ENCODE measurements at regions not wholly inside any gene's neighbourhood (a gene's known extent, or its start where the extent isn't known, plus 50 kb on each side); places are given as distances from the start of the nearest gene placed in this dataset.
"Not testable (repeated sequence)": the region's sequence is repeated elsewhere in the genome, so short reads cannot be mapped to it uniquely, and the experiment has no call there.

- TF ChIP-seq POU2F2, POLR2AphosphoS5 (IDR thresholded peaks at IDR 0.05; ENCODE audit: low read depth, low read length): not testable (repeated sequence)
These were observed 102.9 kb upstream of the INTU start for GRCh38 chr4:127529879-127530278.
